Choroid plexus epithelial cell (primary cell): ENCODE measurements at regions not wholly inside any gene's neighbourhood (a gene's known extent, or its start where the extent isn't known, plus 50 kb on each side); places are given as distances from the start of the nearest gene placed in this dataset.
"Not testable (repeated sequence)": the region's sequence is repeated elsewhere in the genome, so short reads cannot be mapped to it uniquely, and the experiment has no call there.

Experiments used
- DNase-seq: peaks from one replicate; pipeline ENCODE4 v3.0.0-alpha.2; 2010; ENCODE audit warnings: low read depth
- H3K4me3 ChIP-seq: 2 replicates; pipeline ENCODE4 v1.5.1; 2011; ENCODE audit warnings: low read depth, mild to moderate bottlenecking, control low read depth, low read length, moderate library complexity
- TF ChIP-seq, protein P1 (sequence below): conservative IDR thresholded peaks from 2 replicates; pipeline ENCODE4 v1.5.1; 2011; ENCODE audit warnings: low read depth, mild to moderate bottlenecking, control low read depth, inconsistent platforms, low read length, moderate library complexity

DNA sequence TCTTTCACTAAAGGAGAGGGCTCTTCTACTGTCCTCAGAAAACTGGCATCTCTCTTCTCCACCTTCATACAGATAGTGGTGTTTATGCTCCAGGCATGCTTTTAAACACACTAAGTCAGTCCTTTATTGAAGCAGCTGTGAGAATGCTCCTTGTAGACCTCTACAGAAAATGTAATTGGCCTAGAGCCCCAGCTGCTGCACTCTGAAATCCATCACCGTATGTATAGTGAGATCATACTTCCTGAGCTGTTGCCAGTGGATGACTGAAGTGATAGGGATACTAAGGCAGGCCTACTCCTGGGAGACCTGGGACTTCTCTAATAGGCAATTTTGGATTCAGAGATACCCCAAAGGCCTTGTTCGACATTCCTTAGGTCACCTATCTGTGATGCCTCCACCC, 535.4 kb downstream of the RPS29 start:
- H3K4me3 ChIP-seq, result no peak overlapping the region
- DNase-seq, result no peak
- TF ChIP-seq, protein P1, sequence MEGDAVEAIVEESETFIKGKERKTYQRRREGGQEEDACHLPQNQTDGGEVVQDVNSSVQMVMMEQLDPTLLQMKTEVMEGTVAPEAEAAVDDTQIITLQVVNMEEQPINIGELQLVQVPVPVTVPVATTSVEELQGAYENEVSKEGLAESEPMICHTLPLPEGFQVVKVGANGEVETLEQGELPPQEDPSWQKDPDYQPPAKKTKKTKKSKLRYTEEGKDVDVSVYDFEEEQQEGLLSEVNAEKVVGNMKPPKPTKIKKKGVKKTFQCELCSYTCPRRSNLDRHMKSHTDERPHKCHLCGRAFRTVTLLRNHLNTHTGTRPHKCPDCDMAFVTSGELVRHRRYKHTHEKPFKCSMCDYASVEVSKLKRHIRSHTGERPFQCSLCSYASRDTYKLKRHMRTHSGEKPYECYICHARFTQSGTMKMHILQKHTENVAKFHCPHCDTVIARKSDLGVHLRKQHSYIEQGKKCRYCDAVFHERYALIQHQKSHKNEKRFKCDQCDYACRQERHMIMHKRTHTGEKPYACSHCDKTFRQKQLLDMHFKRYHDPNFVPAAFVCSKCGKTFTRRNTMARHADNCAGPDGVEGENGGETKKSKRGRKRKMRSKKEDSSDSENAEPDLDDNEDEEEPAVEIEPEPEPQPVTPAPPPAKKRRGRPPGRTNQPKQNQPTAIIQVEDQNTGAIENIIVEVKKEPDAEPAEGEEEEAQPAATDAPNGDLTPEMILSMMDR, result no peak

DNA sequence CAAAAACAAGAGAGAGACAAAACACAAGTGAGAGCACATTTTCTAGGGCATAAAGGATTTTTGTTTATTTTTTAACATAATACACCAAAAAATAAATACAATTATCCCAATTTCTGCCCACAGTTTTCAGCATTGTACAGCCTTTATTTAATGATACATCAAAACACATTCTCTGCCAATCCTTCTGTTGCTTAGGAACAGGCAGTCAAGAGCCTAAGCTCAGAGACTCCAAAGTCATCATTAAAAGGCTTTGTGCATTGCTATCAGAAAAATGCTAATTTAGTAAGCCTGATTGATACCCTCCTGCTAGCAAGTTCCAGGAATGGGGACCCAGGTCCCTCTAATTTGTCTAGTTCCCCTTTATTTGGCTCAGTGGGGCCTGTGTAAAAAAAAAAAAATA, 536.5 kb downstream of the RPS29 start:
- TF ChIP-seq, protein P1, result no peak
- no peak for DNase-seq
- no peak overlapping the region for H3K4me3 ChIP-seq

DNA sequence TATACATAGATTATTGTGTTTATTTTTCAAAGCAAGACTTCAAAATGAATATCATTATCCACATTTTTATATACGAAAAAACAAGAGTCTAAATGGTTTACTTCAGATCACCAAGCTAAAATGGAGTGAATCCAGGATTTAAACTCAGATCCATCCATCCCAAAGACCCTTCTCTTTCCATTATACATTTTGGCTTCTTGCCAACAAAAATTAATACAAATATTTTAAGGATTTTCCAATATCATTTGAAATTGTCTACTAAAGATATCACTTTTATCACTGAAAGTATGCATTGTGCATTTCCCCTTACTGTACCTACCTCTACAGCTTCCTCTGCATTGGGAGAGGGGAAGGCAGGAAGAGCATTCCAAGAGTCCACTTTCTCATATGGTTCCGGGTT, 541.2 kb downstream of the RPS29 start:
- no peak overlapping the region for H3K4me3 ChIP-seq
- TF ChIP-seq, protein P1, result no peak
- no peak for DNase-seq

DNA sequence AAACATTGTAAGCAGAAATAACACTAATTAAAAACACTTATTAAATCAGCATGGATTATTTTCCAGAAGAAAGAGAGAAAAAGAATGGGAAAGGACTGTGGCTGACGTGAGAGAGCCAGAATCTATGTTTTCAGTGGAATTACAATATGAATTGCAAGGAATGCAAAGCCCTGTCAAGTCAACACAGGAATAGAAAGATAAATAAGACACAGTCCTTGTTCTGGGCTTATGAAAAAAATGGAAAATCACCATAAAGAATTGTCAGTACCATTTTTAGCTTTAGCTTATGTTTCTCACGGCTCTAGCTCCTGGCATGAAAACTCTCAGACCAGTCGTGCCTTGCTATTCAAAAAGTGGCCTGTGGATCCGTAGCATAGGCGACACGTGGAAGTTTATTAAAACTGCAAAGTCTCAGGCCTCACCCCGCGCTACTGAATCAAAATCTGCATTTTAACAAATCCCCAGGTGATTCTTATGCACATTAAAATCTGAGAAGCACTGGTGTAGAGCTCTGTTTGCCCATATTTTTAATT, 549.1 kb downstream of the RPS29 start:
- TF ChIP-seq, protein P1, result no peak
- no peak for DNase-seq
- H3K4me3 ChIP-seq, result no peak overlapping the region

DNA sequence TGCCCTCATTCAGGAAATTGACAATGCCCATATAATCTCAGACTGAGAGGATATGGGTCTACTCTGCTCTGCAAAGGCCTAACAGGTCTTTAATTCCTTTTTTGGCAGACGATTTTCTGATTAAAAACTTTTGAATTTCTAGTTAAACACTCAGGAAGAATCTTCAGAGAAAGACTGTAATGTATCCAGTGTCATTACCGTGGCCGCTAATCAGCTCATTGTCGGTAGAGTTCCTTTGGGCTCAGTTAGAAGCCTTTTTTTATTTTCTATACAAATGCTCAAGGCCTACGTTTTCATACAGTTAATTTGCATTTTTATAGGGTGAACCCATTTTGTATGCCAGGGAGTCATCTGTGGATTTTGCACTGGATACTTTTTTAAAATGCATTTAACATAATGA, 549.9 kb downstream of the RPS29 start:
- DNase-seq, result no peak
- TF ChIP-seq, protein P1, result no peak
- H3K4me3 ChIP-seq, result no peak overlapping the region

DNA sequence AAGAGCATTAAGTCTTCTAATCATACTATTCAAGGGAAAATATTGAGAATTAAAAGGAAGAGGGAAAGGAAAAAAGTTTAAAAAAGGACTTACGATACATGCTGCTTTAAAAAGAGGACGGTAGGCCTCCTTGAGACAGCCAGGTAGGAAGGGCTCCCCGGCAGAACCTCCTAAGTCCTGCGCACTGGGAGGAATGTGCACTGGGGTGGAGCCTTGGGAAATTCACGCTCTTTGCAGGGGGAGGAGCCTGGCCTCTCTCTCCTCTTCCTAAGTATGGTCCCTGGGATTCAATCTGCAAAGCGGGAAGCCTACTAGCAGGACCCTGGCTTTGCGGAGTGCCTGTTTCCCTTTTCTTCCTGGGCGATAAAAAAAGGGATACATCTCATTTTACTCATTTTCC, 553.0 kb downstream of the RPS29 start:
- TF ChIP-seq, protein P1, result no peak
- no peak for DNase-seq

DNA sequence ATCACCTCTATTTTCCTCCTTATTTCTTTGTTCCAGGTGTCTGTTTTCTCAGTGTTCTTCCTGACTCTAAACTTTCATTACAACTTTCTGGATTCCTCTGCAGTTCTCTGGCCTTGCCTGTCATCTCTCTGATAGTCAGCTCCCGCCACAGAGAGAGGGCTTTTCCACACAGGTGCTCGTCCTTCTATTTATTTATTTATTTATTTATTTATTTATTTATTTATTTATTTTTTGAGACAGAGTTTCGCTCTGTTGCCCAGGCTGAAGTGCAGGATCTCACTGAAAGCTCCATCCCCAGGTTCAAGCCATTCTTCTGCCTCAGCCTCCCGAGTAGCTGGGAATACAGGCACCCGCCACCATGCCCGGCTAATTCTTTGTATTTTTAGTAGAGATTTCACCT, 554.5 kb downstream of the RPS29 start:
- not testable (repeated sequence) for DNase-seq, H3K4me3 ChIP-seq

More for the DNA sequence above, 553.0 kb downstream of the RPS29 start:
- no peak overlapping the region for H3K4me3 ChIP-seq

DNA sequence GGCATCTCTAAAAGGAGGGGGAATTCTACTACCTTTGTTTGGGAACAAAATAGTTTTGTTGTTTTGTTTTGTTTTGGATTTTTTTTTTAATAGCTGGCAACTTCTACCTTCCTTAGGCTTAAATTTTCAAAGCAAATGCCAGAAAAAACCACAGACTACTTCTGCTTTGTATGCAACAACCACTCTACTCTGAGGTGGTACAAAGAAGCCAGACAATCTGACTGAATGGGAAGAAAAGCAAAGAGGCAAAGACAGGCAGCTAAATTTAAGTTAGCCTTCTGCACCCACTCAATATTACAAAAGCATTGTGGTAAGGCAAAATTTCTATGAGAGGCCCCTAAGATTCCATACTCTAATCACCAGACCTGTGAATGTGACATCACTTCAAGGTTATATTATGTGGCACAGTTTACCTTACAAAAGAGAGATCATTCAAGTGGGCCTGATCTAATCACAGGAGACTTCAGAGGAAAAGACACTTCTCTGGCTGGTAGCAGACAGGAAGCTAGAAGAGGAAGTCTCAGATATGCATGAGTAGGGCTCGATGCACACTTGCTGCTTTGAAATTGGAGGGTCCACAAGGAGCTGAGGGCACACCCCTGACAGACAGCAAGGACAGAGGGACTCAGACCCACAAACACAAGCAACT, 566.6 kb downstream of the RPS29 start:
- TF ChIP-seq, protein P1, result no peak
- no peak overlapping the region for H3K4me3 ChIP-seq
- DNase-seq, result no peak
